ENCODE measurements at regions not wholly inside any gene's neighbourhood (a gene's known extent, or its start where the extent isn't known, plus 50 kb on each side); places are given as distances from the start of the nearest gene placed in this dataset.
A peak's percentile ranks its signal among the peaks of the same experiment; 100 is the strongest.

- no peak for DNase-seq (ENCODE audit: low read depth)
Measured at GRCh38 chr10:59553162-59553900, 156.3 kb downstream of the SLC16A9 start.

- DNase-seq (ENCODE audit: low read depth) = no peak
Measured at GRCh38 chr10:59550061-59550460, 159.6 kb downstream of the SLC16A9 start.

- no peak for DNase-seq (ENCODE audit: low read depth)
Measured at GRCh38 chr10:59538623-59539022, 171.0 kb downstream of the SLC16A9 start.

GRCh38 chr10:59537501-59537900 is 172.1 kb downstream of the SLC16A9 start:
- DNase-seq (ENCODE audit: low read depth) = no peak

- peak; percentile 39 for DNase-seq (ENCODE audit: low read depth)
Measured at GRCh38 chr10:59536167-59537014, 173.3 kb downstream of the SLC16A9 start.

- DNase-seq (ENCODE audit: low read depth) = no peak
Measured at GRCh38 chr10:59524348-59524747, 162.0 kb upstream of the FAM13C start.

GRCh38 chr10:59523851-59524250 is 161.5 kb upstream of the FAM13C start:
- DNase-seq (ENCODE audit: low read depth) = no peak

GRCh38 chr10:59517996-59518395 is 155.6 kb upstream of the FAM13C start:
- no peak for DNase-seq (ENCODE audit: low read depth)

DNA sequence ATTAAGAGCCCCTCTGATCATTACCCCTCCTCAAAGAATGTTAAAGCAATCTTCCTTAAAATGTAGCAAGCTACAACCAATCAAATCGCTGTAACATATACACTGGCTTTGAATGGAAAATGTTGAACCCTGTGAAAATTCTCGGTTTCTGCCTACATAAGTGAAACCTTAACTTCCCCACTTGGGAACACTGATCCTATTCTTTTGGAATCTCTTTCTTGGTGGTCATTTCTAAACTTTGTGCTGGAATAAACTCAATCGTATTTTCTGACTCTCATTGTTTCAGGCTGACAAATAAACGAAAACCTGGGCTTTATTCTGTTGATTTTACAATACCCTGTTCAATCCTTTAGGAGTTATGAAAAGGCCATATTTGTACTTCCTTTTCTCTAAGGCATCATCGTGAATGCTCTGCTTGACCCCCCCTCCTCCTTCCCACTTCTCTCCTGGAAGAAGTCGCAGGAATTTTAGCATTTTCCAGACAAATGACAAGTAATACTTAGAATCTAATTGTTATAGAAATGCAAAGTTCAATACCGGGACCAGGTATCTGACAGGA is 155.1 kb upstream of the FAM13C start:
- no peak for DNase-seq (ENCODE audit: low read depth)

- peak; percentile 3 for DNase-seq (ENCODE audit: low read depth)
Measured at GRCh38 chr10:59513558-59513957, 151.2 kb upstream of the FAM13C start.

GRCh38 chr10:59512951-59513350 is 150.6 kb upstream of the FAM13C start:
- no peak for DNase-seq (ENCODE audit: low read depth)

GRCh38 chr10:59508956-59509355 is 146.6 kb upstream of the FAM13C start:
- DNase-seq (ENCODE audit: low read depth) = no peak

DNA sequence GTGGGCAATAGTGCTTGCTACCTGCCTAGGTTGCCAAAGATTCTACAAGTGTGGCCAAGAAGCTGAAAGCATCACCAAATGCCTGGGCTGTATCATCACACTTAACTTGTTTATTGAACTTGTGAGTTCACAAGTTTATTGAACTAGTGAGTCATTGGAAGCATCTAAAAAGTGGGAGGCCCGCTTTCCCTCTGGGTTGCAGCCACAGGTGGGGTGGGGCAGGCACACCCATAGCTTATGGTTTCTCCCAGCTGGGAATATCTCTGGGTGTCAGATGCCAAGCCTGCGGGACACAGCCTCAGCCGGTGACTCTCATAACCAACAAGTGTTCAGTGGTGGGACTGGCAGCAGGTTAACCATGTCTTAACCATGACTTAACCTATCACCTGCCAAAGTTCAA is 145.9 kb upstream of the FAM13C start:
- DNase-seq (ENCODE audit: low read depth) = no peak

DNA sequence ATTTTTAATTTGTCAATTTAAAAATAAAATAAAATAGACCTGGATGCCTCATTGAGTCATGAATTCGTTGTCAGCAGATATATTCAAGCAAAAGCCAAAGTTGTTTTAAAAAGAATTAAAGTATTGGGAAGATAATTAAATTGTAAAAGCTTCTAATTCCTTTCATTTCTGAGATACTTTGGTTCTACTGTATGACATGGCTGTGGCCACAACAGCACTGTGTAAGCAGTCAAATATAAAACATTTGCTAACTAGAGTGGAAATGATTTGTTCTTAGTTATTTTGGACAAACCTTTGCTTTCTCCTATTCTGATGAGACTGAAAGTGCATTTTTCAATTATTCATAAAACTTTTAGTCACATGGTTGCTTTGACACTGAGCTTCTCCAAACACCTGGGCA is 143.6 kb upstream of the FAM13C start:
- DNase-seq (ENCODE audit: low read depth) = peak; percentile 1

- no peak for DNase-seq (ENCODE audit: low read depth)
Measured at GRCh38 chr10:59499460-59499859, 137.1 kb upstream of the FAM13C start.

DNA sequence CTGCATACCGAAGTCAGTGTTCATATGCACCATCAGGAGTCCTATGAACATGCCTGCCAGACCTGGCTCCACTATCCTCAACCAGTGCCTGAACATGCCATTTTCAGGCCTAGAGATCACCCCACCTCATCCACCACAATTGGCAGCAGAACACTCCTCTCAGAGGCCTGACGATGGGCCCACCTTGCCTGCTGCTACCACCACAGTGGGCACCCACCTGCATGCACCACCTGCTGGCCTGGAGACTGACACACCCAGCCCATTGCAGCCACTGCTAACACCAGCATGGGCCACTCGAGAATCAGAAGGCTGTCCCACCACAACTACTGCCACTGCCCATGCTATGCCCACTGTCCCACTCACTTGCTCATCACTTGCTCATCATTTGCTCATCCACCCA is 130.7 kb upstream of the FAM13C start:
- no peak for DNase-seq (ENCODE audit: low read depth)

DNA sequence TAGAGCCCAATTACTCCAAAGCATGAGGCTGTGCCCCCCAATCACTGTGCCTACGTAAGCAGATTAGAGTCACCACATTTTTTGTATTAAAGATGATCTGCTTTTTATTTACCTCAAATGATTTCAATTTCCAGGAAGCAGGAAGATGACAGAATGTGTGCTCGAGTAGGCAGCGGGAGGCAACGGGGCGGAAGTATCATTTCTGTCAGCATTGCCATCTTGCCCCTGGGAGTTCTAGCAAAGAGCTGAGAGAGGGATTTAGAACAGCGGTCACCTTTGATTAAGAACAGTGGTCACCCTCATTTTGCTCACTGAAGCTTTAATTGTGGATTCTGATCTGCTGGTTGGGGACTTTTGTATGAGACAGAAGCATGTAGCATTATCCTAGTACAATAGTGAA is 117.1 kb upstream of the FAM13C start:
- no peak for DNase-seq (ENCODE audit: low read depth)

GRCh38 chr10:59470570-59470969 is 108.2 kb upstream of the FAM13C start:
- DNase-seq (ENCODE audit: low read depth) = no peak

GRCh38 chr10:59465088-59465487 is 102.7 kb upstream of the FAM13C start:
- peak; percentile 18 for DNase-seq (ENCODE audit: low read depth)

- no peak for DNase-seq (ENCODE audit: low read depth)
Measured at GRCh38 chr10:59464483-59464882, 102.1 kb upstream of the FAM13C start.

GRCh38 chr10:59463909-59464308 is 101.6 kb upstream of the FAM13C start:
- no peak for DNase-seq (ENCODE audit: low read depth)

- no peak for DNase-seq (ENCODE audit: low read depth)
Measured at GRCh38 chr10:59460601-59461000, 98.3 kb upstream of the FAM13C start.

DNA sequence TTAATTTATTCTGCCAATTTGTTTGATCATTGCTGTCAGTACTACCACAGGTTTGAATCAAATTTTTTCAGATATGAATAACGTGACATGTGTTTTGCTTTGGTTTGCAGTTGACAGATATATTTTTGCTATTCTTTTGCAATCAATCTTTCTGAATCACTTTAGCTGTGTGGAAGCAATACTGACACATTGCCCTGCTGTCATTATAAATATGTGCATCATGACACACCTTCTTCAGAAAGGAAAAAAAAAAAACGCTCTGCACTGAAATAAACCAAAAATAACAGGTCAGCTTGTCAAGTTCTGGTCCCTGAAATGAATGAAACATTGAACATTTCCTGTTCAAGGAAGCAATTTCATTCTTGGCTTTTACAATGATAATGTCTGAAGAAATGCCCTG is 93.8 kb upstream of the FAM13C start:
- no peak for DNase-seq (ENCODE audit: low read depth)
